Right lobe of liver (tissue), 6 donors: ENCODE measurements at regions not wholly inside any gene's neighbourhood (a gene's known extent, or its start where the extent isn't known, plus 50 kb on each side); places are given as distances from the start of the nearest gene placed in this dataset.

ENCODE experiments used
- ATAC-seq, 4 donors: fragments of 200-7000 bp; cut with Tn5 transposase; one replicate each; pipeline ENCODE4 v1.9.1; 2020; ENCODE audit warnings: mild to moderate bottlenecking in 4 of 4, moderate library complexity in 4 of 4
- DNase-seq, 3 donors: peaks; one replicate each; pipeline ENCODE4 v3.0.0-alpha.2; 2020
- H3K27ac ChIP-seq, 3 donors: fragments of 200-600 bp; one replicate each; pipeline ENCODE4 v1.8.0; 2022
- H3K27me3 ChIP-seq, 2 donors: fragments of 200-600 bp; one replicate each; pipeline ENCODE4 v1.8.0; 2022
- H3K36me3 ChIP-seq, 4 donors: fragments of 200-600 bp; sonication (generic) in 1 of 4; one replicate each; pipeline versions ENCODE4 v1.5.1 to v1.8.0; 2017 to 2022; ENCODE audit warnings: control low read depth in 1 of 4
- H3K4me1 ChIP-seq, 4 donors: fragments of 200-600 bp; sonication (generic) in 1 of 4; one replicate each; pipeline versions ENCODE4 v1.5.1 to v1.8.0; 2017 to 2022; ENCODE audit warnings: control low read depth in 1 of 4
- H3K4me3 ChIP-seq, 3 donors: fragments of 200-600 bp; one replicate each; pipeline ENCODE4 v1.8.0; 2022
- H3K9me3 ChIP-seq, 4 donors: fragments of 200-600 bp; sonication (generic) in 1 of 4; one replicate each; pipeline versions ENCODE4 v1.5.1 to v1.8.0; 2017 to 2022; ENCODE audit warnings: control low read depth in 1 of 4
- CTCF ChIP-seq, 4 donors: fragments of 200-600 bp in 3 of 4; fragments of 450-650 bp in 1 of 4; IDR thresholded peaks; one replicate each; pipeline versions ENCODE4 v1.5.1 to v1.8.0; 2016 to 2022; ENCODE audit warnings: antibody characterized with exemption in 4 of 4, mild to moderate bottlenecking in 2 of 4
- POLR2A ChIP-seq: fragments of 450-650 bp; IDR thresholded peaks from one replicate; pipeline ENCODE4 v1.6.1; 2017; ENCODE audit warnings: antibody characterized with exemption, mild to moderate bottlenecking
- WGBS: methylation state at CpG from one replicate; pipeline ENCODE4 v1.1.6; 2018; ENCODE audit warnings: low coverage, low lambda C conversion rate; ENCODE audit not compliant: insufficient coverage; ENCODE audit errors: missing lambda C conversion rate; 5-methylcytosine and 5-hydroxymethylcytosine counted together
- intact Hi-C, 2 donors: fragments of 100-400 bp; cut with DNase I; formaldehyde crosslinking; loops; one replicate each; pipeline versions ENCODE4 v1.11.2 to v1.14.1; 2022
- donor health status: DM: no; HTN: yes; CAD: no.
- donor health status: DM: no; HTN: no; CAD: no.
- donor health status: DM: no; HTN: no; CAD: no.
- donor health status: DM: no; HTN: yes; CAD: no.
- donor health status: DM: no; HTN: yes; CAD: no.

GRCh38 chr2:74072565-74072964, 75.1 kb downstream of the BOLA3 start:
- whole genome bisulfite sequencing = 13% methylated on average over 1 of the region's 1 CpG
- TF ChIP-seq CTCF (IDR thresholded peaks at IDR 0.05) (no peak), POLR2A (no peak)
- Histone ChIP-seq H3K27me3 (no peaks in the 10 kb centered on the region), H3K36me3 (peaks cover 0 to 3% (median 1%) of the 10 kb centered on the region in 4 donors), H3K27ac (no peak overlapping the region), H3K9me3 (no peaks in the 10 kb centered on the region), H3K4me1 (no peaks in the 10 kb centered on the region), H3K4me3 (no peak overlapping the region)
- intact Hi-C loops = no loop called here
- peak; percentile 36 to 94 (median 60) for ATAC-seq
- no peak for DNase-seq

- H3K9me3 ChIP-seq = no peaks in the 10 kb centered on the region
- no peak for DNase-seq
- H3K36me3 ChIP-seq = peaks cover 0 to 3% (median 1%) of the 10 kb centered on the region in 4 donors
- intact Hi-C loops = no loop called here
- H3K27me3 ChIP-seq = no peaks in the 10 kb centered on the region
- H3K4me3 ChIP-seq = no peak overlapping the region
- no peak overlapping the region for H3K27ac ChIP-seq
- ATAC-seq = no peak
- 96% methylated on average over 4 of the region's 4 CpGs for WGBS
- no peak for TF ChIP-seq CTCF (IDR thresholded peaks at IDR 0.05)
- TF ChIP-seq POLR2A = no peak
- H3K4me1 ChIP-seq = no peaks in the 10 kb centered on the region
Measured at GRCh38 chr2:74074487-74074886, 73.2 kb downstream of the BOLA3 start.

GRCh38 chr2:74076074-74076470, 71.6 kb downstream of the BOLA3 start:
- H3K36me3 ChIP-seq = peaks cover 0 to 6% (median 1%) of the 10 kb centered on the region in 4 donors
- 67% methylated on average over 1 of the region's 1 CpG for WGBS
- H3K27me3 ChIP-seq = no peaks in the 10 kb centered on the region
- H3K27ac ChIP-seq = no peak overlapping the region
- H3K4me3 ChIP-seq = no peak overlapping the region
- ATAC-seq = no peak
- no peak for DNase-seq
- no peaks in the 10 kb centered on the region for H3K4me1 ChIP-seq
- no peaks in the 10 kb centered on the region for H3K9me3 ChIP-seq
- intact Hi-C loops = no loop called here
- TF ChIP-seq POLR2A = no peak
- no peak for TF ChIP-seq CTCF (IDR thresholded peaks at IDR 0.05)

- no peak overlapping the region for H3K27ac ChIP-seq
- no peaks in the 10 kb centered on the region for H3K9me3 ChIP-seq
- no peaks in the 10 kb centered on the region for H3K4me1 ChIP-seq
- TF ChIP-seq CTCF (IDR thresholded peaks at IDR 0.05) (no peak), POLR2A (no peak)
- ATAC-seq (no peak), DNase-seq (no peak)
- intact Hi-C loops = no loop called here
- H3K4me3 ChIP-seq = no peak overlapping the region
- WGBS = 75% methylated on average over 1 of the region's 7 CpGs
- peaks cover 0 to 16% (median 1%) of the 10 kb centered on the region in 4 donors for H3K36me3 ChIP-seq
- no peaks in the 10 kb centered on the region for H3K27me3 ChIP-seq
Measured at GRCh38 chr2:74077636-74078035, 70.1 kb downstream of the BOLA3 start.

GRCh38 chr2:74078466-74078865, 69.2 kb downstream of the BOLA3 start:
- TF ChIP-seq POLR2A (no peak), CTCF (IDR thresholded peaks at IDR 0.05) (no peak)
- no peaks in the 10 kb centered on the region for H3K9me3 ChIP-seq
- no peak overlapping the region for H3K4me3 ChIP-seq
- DNase-seq (no peak), ATAC-seq (no peak)
- intact Hi-C loops = no loop called here
- H3K27me3 ChIP-seq = no peaks in the 10 kb centered on the region
- no peaks in the 10 kb centered on the region for H3K4me1 ChIP-seq
- peaks cover 0 to 20% (median 1%) of the 10 kb centered on the region in 4 donors for H3K36me3 ChIP-seq
- H3K27ac ChIP-seq = no peak overlapping the region
